WTC11 (cell line): ENCODE measurements at regions not wholly inside any gene's neighbourhood (a gene's known extent, or its start where the extent isn't known, plus 50 kb on each side); places are given as distances from the start of the nearest gene placed in this dataset.

Experiments
- ATAC-seq: fragments of 200-7000 bp; cut with Tn5 transposase; 2 replicates; pipeline ENCODE4 v1.10.0; 2021; ENCODE audit warnings: mild to moderate bottlenecking, moderate library complexity
- CTCF ChIA-PET: fragments of 300-600 bp; sonication (Branson Sonifier 250); formaldehyde crosslinking; loops from one replicate; lab custom pipeline; 2021; ENCODE audit warnings: antibody characterized with exemption; lab: Charles Lee
- POLR2A ChIA-PET: fragments of 350-600 bp; sonication (Branson Sonifier 250); formaldehyde crosslinking; loops from one replicate; lab custom pipeline; 2021; ENCODE audit warnings: antibody characterized with exemption; lab: Charles Lee
- DNase-seq: peaks from one replicate; pipeline ENCODE4 v3.0.0; 2021; ENCODE audit warnings: low spot score
- H3K27ac Mint-ChIP-seq: 2 replicates; pipeline ENCODE4 v1.8.0; 2021; ENCODE audit warnings: mixed read lengths
- H3K27me3 Mint-ChIP-seq: 2 replicates; pipeline ENCODE4 v1.8.0; 2021; ENCODE audit warnings: low read depth, mild to moderate bottlenecking, moderate library complexity, mixed read lengths
- H3K36me3 Mint-ChIP-seq: 2 replicates; pipeline ENCODE4 v1.8.0; 2021; ENCODE audit warnings: mixed read lengths
- H3K4me1 Mint-ChIP-seq: 2 replicates; pipeline ENCODE4 v1.8.0; 2022; ENCODE audit warnings: mixed read lengths
- H3K4me3 Mint-ChIP-seq: 2 replicates; pipeline ENCODE4 v1.8.0; 2021; ENCODE audit warnings: mild to moderate bottlenecking, moderate library complexity, mixed read lengths
- H3K9me3 Mint-ChIP-seq: 2 replicates; pipeline ENCODE4 v1.8.0; 2021; ENCODE audit warnings: mixed read lengths
- CREB1 ChIP-seq: sonication (generic); formaldehyde crosslinking; IDR thresholded peaks from 2 replicates; pipeline ENCODE4 v1.8.0; 2023; ENCODE audit warnings: mild to moderate bottlenecking, missing genetic modification reagents
- GTF2I ChIP-seq: fragments of 250-450 bp; sonication (Bioruptor Pico); conservative IDR thresholded peaks from 2 replicates; pipeline ENCODE4 v1.4.0; 2021; ENCODE audit warnings: mild to moderate bottlenecking
- KAT7 ChIP-seq: sonication (generic); formaldehyde crosslinking; IDR thresholded peaks from 2 replicates; pipeline ENCODE4 v1.8.1; 2023; ENCODE audit warnings: missing genetic modification reagents, mild to moderate bottlenecking, borderline replicate concordance
- TCF7 ChIP-seq: sonication (generic); formaldehyde crosslinking; IDR thresholded peaks from 2 replicates; pipeline ENCODE4 v1.8.0; 2022; ENCODE audit warnings: mild to moderate bottlenecking, low read depth, missing genetic modification reagents, moderate library complexity
- ZNF671 ChIP-seq: fragments of 250-450 bp; sonication (Bioruptor Pico); IDR thresholded peaks from 2 replicates; pipeline ENCODE4 v1.8.0; 2021; ENCODE audit warnings: mild to moderate bottlenecking
- TF ChIP-seq, protein P1 (sequence below): sonication (generic); formaldehyde crosslinking; conservative IDR thresholded peaks from 2 replicates; pipeline ENCODE4 v1.8.1; 2023; ENCODE audit warnings: mild to moderate bottlenecking, low read depth, missing genetic modification reagents, moderate library complexity
- TF ChIP-seq, protein P2 (sequence below): sonication (generic); formaldehyde crosslinking; IDR thresholded peaks from 2 replicates; pipeline ENCODE4 v1.8.1; 2022; ENCODE audit warnings: missing genetic modification reagents, borderline replicate concordance
- TF ChIP-seq, protein P3 (sequence below): sonication (generic); formaldehyde crosslinking; IDR thresholded peaks from 2 replicates; pipeline ENCODE4 v1.8.1; 2023; ENCODE audit warnings: mild to moderate bottlenecking, missing genetic modification reagents
- TF ChIP-seq, protein P4 (sequence below): fragments of 250-450 bp; sonication (Bioruptor Pico); conservative IDR thresholded peaks from 2 replicates; pipeline ENCODE4 v1.9.0; 2021; ENCODE audit warnings: mild to moderate bottlenecking
- TF ChIP-seq, protein P5 (sequence below): sonication (generic); formaldehyde crosslinking; IDR thresholded peaks from 2 replicates; pipeline ENCODE4 v1.8.1; 2022; ENCODE audit warnings: mild to moderate bottlenecking, moderate library complexity, missing genetic modification reagents
- TF ChIP-seq, protein P6 (sequence below): fragments of 250-450 bp; sonication (Bioruptor Pico); IDR thresholded peaks from 2 replicates; pipeline ENCODE4 v2.1.2; 2022; ENCODE audit warnings: mild to moderate bottlenecking, moderate library complexity

DNA sequence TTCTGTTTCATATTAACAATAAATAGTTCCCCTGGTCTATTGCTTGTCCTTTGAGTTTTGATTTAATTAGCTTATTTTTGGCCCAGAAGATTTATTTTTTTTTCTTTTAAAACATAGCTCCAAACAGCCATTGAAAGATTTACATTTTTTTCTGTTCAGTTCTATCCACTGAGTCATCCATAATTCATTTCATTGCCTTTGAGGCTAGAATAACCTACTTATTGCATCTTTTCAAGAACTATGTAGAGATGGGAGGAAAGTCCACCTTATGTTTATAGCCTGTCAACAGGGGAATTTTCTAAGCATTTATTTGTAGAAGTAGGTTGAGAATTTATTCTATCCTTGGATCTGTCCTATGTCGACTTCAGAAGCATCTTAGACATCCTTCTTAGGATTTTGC is 53.4 kb upstream of the CHD2 start:
- no peaks in the 10 kb centered on the region; the same call in 1 of the 2 replicates for H3K27me3 Mint-ChIP-seq
- POLR2A ChIA-PET, result no interaction called here
- TF ChIP-seq, protein P1, sequence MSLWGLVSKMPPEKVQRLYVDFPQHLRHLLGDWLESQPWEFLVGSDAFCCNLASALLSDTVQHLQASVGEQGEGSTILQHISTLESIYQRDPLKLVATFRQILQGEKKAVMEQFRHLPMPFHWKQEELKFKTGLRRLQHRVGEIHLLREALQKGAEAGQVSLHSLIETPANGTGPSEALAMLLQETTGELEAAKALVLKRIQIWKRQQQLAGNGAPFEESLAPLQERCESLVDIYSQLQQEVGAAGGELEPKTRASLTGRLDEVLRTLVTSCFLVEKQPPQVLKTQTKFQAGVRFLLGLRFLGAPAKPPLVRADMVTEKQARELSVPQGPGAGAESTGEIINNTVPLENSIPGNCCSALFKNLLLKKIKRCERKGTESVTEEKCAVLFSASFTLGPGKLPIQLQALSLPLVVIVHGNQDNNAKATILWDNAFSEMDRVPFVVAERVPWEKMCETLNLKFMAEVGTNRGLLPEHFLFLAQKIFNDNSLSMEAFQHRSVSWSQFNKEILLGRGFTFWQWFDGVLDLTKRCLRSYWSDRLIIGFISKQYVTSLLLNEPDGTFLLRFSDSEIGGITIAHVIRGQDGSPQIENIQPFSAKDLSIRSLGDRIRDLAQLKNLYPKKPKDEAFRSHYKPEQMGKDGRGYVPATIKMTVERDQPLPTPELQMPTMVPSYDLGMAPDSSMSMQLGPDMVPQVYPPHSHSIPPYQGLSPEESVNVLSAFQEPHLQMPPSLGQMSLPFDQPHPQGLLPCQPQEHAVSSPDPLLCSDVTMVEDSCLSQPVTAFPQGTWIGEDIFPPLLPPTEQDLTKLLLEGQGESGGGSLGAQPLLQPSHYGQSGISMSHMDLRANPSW (CRISPR knock-in tag), result no peak
- TF ChIP-seq CREB1 (CRISPR knock-in tag), result no peak
- TF ChIP-seq, protein P2, sequence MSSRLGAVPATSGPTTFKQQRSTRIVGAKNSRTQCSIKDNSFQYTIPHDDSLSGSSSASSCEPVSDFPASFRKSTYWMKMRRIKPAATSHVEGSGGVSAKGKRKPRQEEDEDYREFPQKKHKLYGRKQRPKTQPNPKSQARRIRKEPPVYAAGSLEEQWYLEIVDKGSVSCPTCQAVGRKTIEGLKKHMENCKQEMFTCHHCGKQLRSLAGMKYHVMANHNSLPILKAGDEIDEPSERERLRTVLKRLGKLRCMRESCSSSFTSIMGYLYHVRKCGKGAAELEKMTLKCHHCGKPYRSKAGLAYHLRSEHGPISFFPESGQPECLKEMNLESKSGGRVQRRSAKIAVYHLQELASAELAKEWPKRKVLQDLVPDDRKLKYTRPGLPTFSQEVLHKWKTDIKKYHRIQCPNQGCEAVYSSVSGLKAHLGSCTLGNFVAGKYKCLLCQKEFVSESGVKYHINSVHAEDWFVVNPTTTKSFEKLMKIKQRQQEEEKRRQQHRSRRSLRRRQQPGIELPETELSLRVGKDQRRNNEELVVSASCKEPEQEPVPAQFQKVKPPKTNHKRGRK (CRISPR knock-in tag), result no peak
- TF ChIP-seq, protein P3, sequence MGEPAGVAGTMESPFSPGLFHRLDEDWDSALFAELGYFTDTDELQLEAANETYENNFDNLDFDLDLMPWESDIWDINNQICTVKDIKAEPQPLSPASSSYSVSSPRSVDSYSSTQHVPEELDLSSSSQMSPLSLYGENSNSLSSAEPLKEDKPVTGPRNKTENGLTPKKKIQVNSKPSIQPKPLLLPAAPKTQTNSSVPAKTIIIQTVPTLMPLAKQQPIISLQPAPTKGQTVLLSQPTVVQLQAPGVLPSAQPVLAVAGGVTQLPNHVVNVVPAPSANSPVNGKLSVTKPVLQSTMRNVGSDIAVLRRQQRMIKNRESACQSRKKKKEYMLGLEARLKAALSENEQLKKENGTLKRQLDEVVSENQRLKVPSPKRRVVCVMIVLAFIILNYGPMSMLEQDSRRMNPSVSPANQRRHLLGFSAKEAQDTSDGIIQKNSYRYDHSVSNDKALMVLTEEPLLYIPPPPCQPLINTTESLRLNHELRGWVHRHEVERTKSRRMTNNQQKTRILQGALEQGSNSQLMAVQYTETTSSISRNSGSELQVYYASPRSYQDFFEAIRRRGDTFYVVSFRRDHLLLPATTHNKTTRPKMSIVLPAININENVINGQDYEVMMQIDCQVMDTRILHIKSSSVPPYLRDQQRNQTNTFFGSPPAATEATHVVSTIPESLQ (CRISPR knock-in tag), result no peak
- TF ChIP-seq GTF2I (CRISPR knock-in tag), result no peak
- TF ChIP-seq, all 79 proteins: peak for 0
- CTCF ChIA-PET, result no interaction called here
- peaks cover 7% of the 10 kb centered on the region for H3K9me3 Mint-ChIP-seq
- H3K27ac Mint-ChIP-seq, result no peak overlapping the region
- peaks cover 5% of the 10 kb centered on the region for H3K36me3 Mint-ChIP-seq
- H3K4me3 Mint-ChIP-seq, result no peak overlapping the region
- no peak for DNase-seq
- no peak for ATAC-seq
- H3K4me1 Mint-ChIP-seq, result peaks cover 15% of the 10 kb centered on the region

DNA sequence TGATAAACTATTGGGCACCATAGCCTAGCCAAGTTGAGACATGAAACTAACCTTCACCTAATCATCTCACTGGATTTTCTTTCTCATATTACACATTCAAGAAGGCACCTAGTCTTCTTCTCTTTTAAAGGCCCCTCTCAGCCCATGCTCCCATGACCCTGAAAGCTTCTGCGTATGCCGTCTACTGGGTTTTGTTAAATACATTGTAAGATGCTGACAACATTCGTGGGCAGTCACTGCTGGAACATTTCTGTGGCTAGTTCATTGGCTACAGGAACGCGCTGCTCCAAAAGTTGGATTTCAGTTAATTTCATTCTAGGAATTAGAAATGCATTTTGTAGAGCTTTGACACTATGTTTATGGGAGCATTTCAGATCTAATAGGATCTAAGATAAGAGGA is 52.3 kb upstream of the CHD2 start:
- Mint-ChIP-seq H3K4me1 (peaks cover 15% of the 10 kb centered on the region), H3K36me3 (peaks cover 5% of the 10 kb centered on the region), H3K9me3 (peaks cover 8% of the 10 kb centered on the region), H3K4me3 (no peak overlapping the region), H3K27ac (no peak overlapping the region), H3K27me3 (no peaks in the 10 kb centered on the region; the same call in 1 of the 2 replicates)
- DNase-seq (no peak), ATAC-seq (no peak)
- TF ChIP-seq, protein P4, sequence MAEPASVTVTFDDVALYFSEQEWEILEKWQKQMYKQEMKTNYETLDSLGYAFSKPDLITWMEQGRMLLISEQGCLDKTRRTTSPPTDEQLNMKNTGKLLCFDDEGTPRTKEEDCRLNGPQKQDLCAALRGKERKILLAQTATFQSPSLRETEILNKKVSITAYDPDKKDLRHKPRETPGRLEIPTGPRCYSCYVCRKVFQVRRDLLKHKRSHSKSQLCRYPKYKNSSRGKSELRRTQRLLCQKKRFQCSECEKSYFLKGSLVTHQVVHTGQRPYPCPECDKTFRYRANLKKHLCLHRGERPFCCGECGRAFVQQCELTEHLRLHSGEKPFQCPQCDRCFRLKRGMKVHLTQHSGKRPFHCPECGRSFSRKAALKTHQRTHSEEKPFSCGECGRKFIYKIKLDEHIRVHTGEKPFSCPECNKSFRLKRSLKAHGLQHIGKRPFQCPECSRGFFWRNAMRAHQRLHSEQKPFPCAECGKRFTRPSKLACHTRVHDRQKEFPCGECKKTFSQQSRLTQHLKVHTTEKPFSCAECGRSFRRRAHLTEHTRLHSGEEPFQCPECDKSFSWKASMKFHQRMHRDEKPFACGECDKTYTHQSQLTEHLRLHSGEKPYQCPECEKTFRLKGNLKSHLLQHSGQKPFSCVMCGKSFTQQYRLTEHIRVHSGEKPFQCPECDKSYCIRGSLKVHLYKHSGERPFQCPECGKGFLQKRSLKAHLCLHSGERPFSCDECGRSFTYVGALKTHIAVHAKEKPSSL, result no peak
- TF ChIP-seq, protein P5, sequence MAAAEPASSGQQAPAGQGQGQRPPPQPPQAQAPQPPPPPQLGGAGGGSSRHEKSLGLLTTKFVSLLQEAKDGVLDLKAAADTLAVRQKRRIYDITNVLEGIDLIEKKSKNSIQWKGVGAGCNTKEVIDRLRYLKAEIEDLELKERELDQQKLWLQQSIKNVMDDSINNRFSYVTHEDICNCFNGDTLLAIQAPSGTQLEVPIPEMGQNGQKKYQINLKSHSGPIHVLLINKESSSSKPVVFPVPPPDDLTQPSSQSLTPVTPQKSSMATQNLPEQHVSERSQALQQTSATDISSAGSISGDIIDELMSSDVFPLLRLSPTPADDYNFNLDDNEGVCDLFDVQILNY (CRISPR knock-in tag), result no peak
- TF ChIP-seq, protein P2 (CRISPR knock-in tag), result no peak
- TF ChIP-seq, protein P6, sequence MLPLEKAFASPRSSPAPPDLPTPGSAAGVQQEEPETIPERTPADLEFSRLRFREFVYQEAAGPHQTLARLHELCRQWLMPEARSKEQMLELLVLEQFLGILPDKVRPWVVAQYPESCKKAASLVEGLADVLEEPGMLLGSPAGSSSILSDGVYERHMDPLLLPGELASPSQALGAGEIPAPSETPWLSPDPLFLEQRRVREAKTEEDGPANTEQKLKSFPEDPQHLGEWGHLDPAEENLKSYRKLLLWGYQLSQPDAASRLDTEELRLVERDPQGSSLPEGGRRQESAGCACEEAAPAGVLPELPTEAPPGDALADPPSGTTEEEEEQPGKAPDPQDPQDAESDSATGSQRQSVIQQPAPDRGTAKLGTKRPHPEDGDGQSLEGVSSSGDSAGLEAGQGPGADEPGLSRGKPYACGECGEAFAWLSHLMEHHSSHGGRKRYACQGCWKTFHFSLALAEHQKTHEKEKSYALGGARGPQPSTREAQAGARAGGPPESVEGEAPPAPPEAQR (CRISPR knock-in tag), result no peak
- TF ChIP-seq KAT7, result no peak
- no peak for TF ChIP-seq TCF7 (CRISPR knock-in tag)
- TF ChIP-seq ZNF671 (CRISPR knock-in tag), result no peak
- ChIA-PET CTCF (no interaction called here), POLR2A (no interaction called here)
